HL-60 (cell line): ENCODE measurements at regions not wholly inside any gene's neighbourhood (a gene's known extent, or its start where the extent isn't known, plus 50 kb on each side); places are given as distances from the start of the nearest gene placed in this dataset.

Experiments used
- DNase-seq, 2 experiments: peaks; one replicate each; pipeline ENCODE4 v3.0.0-alpha.2; 2010 to 2020; ENCODE audit warnings: low read depth in 1 of 2, low spot score in 1 of 2
- H3K27ac ChIP-seq: fragments of 250-450 bp; sonication (Bioruptor Pico); replicated peaks from 2 replicates; pipeline ENCODE4 v1.5.1; 2020; ENCODE audit warnings: mild to moderate bottlenecking, moderate library complexity
- H3K27me3 ChIP-seq: fragments of 250-450 bp; sonication (Bioruptor Pico); 2 replicates; pipeline ENCODE4 v1.5.1; 2021; ENCODE audit warnings: mild to moderate bottlenecking, moderate library complexity; ENCODE audit not compliant: insufficient read depth, poor library complexity, severe bottlenecking
- H3K4me3 ChIP-seq: replicated peaks from 2 replicates; pipeline ENCODE4 v1.5.1; 2011; ENCODE audit warnings: mild to moderate bottlenecking, control low read depth, low read length; ENCODE audit not compliant: insufficient read depth
- GABPA ChIP-seq: IDR thresholded peaks from 2 replicates; pipeline ENCODE4 v1.6.1; 2012; ENCODE audit warnings: low read depth
- POLR2AphosphoS5 ChIP-seq: IDR thresholded peaks from 2 replicates; pipeline ENCODE4 v1.6.1; 2012; ENCODE audit warnings: low read depth
- SPI1 ChIP-seq: IDR thresholded peaks from 2 replicates; pipeline ENCODE4 v1.6.1; 2012; ENCODE audit warnings: low read depth, mild to moderate bottlenecking, borderline replicate concordance
- TF ChIP-seq, protein P1 (sequence below): IDR thresholded peaks from 2 replicates; pipeline ENCODE4 v1.6.1; 2012; ENCODE audit warnings: low read depth; ENCODE audit not compliant: insufficient replicate concordance
- TF ChIP-seq, protein P2 (sequence below): IDR thresholded peaks from one replicate; pipeline ENCODE4 v1.5.1; 2011; ENCODE audit warnings: low read length, control low read depth, inconsistent platforms; ENCODE audit not compliant: insufficient read depth

DNA sequence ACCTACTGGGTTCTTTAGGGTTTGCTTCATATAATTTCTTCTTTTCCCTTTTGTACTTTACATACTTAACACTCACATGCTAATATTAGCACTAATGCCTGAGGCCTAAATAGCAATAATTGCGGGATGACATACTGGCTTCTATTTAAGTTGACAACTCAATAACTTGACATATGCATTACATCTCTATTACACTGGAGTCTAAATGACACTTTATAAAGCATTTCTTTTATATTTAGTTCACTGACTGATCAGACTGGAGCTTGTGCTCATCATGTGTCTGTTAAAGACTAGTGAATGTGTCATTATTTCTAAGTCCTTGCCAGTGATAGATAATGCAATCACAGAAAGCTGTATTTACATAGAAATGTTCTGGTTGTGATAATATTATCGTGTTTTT, 472.1 kb upstream of the SEMA3A start:
- TF ChIP-seq, protein P1, sequence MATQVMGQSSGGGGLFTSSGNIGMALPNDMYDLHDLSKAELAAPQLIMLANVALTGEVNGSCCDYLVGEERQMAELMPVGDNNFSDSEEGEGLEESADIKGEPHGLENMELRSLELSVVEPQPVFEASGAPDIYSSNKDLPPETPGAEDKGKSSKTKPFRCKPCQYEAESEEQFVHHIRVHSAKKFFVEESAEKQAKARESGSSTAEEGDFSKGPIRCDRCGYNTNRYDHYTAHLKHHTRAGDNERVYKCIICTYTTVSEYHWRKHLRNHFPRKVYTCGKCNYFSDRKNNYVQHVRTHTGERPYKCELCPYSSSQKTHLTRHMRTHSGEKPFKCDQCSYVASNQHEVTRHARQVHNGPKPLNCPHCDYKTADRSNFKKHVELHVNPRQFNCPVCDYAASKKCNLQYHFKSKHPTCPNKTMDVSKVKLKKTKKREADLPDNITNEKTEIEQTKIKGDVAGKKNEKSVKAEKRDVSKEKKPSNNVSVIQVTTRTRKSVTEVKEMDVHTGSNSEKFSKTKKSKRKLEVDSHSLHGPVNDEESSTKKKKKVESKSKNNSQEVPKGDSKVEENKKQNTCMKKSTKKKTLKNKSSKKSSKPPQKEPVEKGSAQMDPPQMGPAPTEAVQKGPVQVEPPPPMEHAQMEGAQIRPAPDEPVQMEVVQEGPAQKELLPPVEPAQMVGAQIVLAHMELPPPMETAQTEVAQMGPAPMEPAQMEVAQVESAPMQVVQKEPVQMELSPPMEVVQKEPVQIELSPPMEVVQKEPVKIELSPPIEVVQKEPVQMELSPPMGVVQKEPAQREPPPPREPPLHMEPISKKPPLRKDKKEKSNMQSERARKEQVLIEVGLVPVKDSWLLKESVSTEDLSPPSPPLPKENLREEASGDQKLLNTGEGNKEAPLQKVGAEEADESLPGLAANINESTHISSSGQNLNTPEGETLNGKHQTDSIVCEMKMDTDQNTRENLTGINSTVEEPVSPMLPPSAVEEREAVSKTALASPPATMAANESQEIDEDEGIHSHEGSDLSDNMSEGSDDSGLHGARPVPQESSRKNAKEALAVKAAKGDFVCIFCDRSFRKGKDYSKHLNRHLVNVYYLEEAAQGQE: no peak
- no peak for TF ChIP-seq POLR2AphosphoS5
- TF ChIP-seq SPI1: no peak
- TF ChIP-seq, protein P2, sequence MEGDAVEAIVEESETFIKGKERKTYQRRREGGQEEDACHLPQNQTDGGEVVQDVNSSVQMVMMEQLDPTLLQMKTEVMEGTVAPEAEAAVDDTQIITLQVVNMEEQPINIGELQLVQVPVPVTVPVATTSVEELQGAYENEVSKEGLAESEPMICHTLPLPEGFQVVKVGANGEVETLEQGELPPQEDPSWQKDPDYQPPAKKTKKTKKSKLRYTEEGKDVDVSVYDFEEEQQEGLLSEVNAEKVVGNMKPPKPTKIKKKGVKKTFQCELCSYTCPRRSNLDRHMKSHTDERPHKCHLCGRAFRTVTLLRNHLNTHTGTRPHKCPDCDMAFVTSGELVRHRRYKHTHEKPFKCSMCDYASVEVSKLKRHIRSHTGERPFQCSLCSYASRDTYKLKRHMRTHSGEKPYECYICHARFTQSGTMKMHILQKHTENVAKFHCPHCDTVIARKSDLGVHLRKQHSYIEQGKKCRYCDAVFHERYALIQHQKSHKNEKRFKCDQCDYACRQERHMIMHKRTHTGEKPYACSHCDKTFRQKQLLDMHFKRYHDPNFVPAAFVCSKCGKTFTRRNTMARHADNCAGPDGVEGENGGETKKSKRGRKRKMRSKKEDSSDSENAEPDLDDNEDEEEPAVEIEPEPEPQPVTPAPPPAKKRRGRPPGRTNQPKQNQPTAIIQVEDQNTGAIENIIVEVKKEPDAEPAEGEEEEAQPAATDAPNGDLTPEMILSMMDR: no peak
- TF ChIP-seq GABPA: no peak
- H3K4me3 ChIP-seq: no peak overlapping the region
- H3K27ac ChIP-seq: no peak overlapping the region
- H3K27me3 ChIP-seq: no peaks in the 10 kb centered on the region
- DNase-seq: no peak

DNA sequence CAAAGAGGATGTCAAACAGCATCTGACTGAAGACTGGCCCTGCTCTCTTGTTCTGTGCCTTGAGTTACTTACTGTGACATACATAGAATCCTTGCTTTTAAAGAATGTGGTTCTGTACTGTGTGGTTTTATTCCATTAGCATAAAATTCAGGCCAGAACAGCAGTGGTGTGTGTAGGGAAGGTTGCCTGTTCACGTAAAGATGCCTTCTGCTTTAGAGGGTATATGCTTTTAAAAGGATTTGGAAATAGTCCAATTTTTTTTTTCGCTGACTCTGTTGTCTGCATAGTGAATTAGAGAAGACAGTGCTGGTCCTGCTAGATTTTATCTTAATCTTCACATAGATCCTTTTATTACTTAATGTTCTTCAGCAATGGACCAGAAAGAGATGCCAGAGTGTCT, 470.8 kb upstream of the SEMA3A start:
- TF ChIP-seq GABPA (no peak), POLR2AphosphoS5 (no peak), SPI1 (no peak)
- TF ChIP-seq, protein P2: no peak
- TF ChIP-seq, protein P1: no peak
- no peak overlapping the region for H3K4me3 ChIP-seq
- H3K27ac ChIP-seq: no peak overlapping the region
- DNase-seq: no peak
- no peaks in the 10 kb centered on the region for H3K27me3 ChIP-seq

DNA sequence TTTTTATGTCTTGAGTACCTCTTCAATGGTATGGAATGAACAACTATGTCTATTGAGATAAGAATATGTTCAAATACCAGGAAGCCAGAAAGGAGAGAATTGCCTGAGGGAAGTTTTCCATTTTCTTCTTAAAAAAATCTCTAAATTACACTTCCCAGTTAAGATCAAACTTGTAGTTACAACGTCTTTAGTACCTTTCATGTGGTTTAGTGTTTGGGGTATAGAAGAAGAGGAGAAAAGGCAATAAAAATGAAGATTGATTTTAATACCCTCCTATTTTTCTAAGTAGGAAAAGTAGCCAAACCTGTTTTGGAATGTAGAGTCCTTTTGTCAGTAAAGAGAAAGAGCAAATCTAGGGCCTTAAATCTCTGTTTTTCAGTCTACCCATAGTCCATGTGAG, 470.0 kb upstream of the SEMA3A start:
- Histone ChIP-seq H3K27ac (no peak overlapping the region), H3K27me3 (no peaks in the 10 kb centered on the region), H3K4me3 (no peak overlapping the region)
- no peak for DNase-seq
- TF ChIP-seq, protein P1: no peak
- TF ChIP-seq, protein P2: no peak
- no peak for TF ChIP-seq SPI1
- no peak for TF ChIP-seq GABPA
- no peak for TF ChIP-seq POLR2AphosphoS5
